HL-60 (cell line): ENCODE measurements at regions not wholly inside any gene's neighbourhood (a gene's known extent, or its start where the extent isn't known, plus 50 kb on each side); places are given as distances from the start of the nearest gene placed in this dataset.

Experiments
- CTCF ChIP-seq: IDR thresholded peaks from one replicate; pipeline ENCODE4 v1.5.1; 2011; ENCODE audit warnings: low read length, control low read depth, inconsistent platforms; ENCODE audit not compliant: insufficient read depth
- GABPA ChIP-seq: IDR thresholded peaks from 2 replicates; pipeline ENCODE4 v1.6.1; 2012; ENCODE audit warnings: low read depth
- POLR2AphosphoS5 ChIP-seq: IDR thresholded peaks from 2 replicates; pipeline ENCODE4 v1.6.1; 2012; ENCODE audit warnings: low read depth
- SPI1 ChIP-seq: IDR thresholded peaks from 2 replicates; pipeline ENCODE4 v1.6.1; 2012; ENCODE audit warnings: low read depth, mild to moderate bottlenecking, borderline replicate concordance
- TF ChIP-seq, protein P1 (sequence below): IDR thresholded peaks from 2 replicates; pipeline ENCODE4 v1.6.1; 2012; ENCODE audit warnings: low read depth; ENCODE audit not compliant: insufficient replicate concordance

DNA sequence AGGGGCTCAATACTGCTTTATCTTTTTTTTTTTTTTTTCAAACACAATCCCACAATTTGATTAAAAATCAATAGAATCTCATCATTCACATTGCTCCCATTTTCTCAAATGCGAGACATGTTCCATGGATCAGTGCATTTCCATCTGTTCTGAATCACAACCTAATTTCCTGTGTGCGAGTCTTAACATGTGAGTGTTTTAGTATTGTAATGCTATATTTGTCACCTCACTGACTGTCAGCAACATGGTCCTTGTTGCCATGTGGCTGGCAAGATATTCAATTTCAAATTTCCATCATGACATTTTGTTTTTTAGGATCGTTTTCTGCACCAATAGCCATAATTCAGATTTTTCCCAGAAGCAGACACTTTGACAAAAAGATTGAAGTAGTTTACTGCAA, 233.2 kb upstream of the PRDM9 start:
- no peak for TF ChIP-seq CTCF
- no peak for TF ChIP-seq GABPA
- TF ChIP-seq, protein P1, sequence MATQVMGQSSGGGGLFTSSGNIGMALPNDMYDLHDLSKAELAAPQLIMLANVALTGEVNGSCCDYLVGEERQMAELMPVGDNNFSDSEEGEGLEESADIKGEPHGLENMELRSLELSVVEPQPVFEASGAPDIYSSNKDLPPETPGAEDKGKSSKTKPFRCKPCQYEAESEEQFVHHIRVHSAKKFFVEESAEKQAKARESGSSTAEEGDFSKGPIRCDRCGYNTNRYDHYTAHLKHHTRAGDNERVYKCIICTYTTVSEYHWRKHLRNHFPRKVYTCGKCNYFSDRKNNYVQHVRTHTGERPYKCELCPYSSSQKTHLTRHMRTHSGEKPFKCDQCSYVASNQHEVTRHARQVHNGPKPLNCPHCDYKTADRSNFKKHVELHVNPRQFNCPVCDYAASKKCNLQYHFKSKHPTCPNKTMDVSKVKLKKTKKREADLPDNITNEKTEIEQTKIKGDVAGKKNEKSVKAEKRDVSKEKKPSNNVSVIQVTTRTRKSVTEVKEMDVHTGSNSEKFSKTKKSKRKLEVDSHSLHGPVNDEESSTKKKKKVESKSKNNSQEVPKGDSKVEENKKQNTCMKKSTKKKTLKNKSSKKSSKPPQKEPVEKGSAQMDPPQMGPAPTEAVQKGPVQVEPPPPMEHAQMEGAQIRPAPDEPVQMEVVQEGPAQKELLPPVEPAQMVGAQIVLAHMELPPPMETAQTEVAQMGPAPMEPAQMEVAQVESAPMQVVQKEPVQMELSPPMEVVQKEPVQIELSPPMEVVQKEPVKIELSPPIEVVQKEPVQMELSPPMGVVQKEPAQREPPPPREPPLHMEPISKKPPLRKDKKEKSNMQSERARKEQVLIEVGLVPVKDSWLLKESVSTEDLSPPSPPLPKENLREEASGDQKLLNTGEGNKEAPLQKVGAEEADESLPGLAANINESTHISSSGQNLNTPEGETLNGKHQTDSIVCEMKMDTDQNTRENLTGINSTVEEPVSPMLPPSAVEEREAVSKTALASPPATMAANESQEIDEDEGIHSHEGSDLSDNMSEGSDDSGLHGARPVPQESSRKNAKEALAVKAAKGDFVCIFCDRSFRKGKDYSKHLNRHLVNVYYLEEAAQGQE, result no peak
- no peak for TF ChIP-seq POLR2AphosphoS5
- no peak for TF ChIP-seq SPI1
